Mesodermal cell (in vitro differentiated cells): ENCODE measurements at regions not wholly inside any gene's neighbourhood (a gene's known extent, or its start where the extent isn't known, plus 50 kb on each side); places are given as distances from the start of the nearest gene placed in this dataset.
A peak's percentile ranks its signal among the peaks of the same experiment; 100 is the strongest.

ENCODE experiments used
- H3K27ac ChIP-seq: 2 replicates; pipeline ENCODE4 v1.7.0; 2013; ENCODE audit warnings: mild to moderate bottlenecking, low read depth, low read length, moderate library complexity; ENCODE audit not compliant: severe bottlenecking
- H3K36me3 ChIP-seq: 2 replicates; pipeline ENCODE4 v1.7.1; 2013; ENCODE audit warnings: mild to moderate bottlenecking, low read length, moderate library complexity; ENCODE audit not compliant: control insufficient read depth, insufficient read depth
- H3K4me1 ChIP-seq: one replicate; pipeline ENCODE4 v1.7.1; 2013; ENCODE audit warnings: mild to moderate bottlenecking, low read length; ENCODE audit not compliant: insufficient read depth, control insufficient read depth, poor library complexity, severe bottlenecking
- H3K4me3 ChIP-seq: 2 replicates; pipeline ENCODE4 v1.7.0; 2013; ENCODE audit warnings: low read length, control low read depth, mild to moderate bottlenecking; ENCODE audit not compliant: insufficient read depth, poor library complexity, severe bottlenecking; ENCODE audit errors: extremely low read depth
- H3K9me3 ChIP-seq: 2 replicates; pipeline ENCODE4 v1.7.1; 2013; ENCODE audit warnings: mild to moderate bottlenecking, low read length, moderate library complexity; ENCODE audit not compliant: control insufficient read depth
- WGBS, 2 experiments: methylation state at CpG; one replicate each; pipeline ENCODE4 v1.1.5; 2013; ENCODE audit warnings: missing lambda C conversion rate in 2 of 2; ENCODE audit not compliant: insufficient coverage in 2 of 2; 5-methylcytosine and 5-hydroxymethylcytosine counted together

DNA sequence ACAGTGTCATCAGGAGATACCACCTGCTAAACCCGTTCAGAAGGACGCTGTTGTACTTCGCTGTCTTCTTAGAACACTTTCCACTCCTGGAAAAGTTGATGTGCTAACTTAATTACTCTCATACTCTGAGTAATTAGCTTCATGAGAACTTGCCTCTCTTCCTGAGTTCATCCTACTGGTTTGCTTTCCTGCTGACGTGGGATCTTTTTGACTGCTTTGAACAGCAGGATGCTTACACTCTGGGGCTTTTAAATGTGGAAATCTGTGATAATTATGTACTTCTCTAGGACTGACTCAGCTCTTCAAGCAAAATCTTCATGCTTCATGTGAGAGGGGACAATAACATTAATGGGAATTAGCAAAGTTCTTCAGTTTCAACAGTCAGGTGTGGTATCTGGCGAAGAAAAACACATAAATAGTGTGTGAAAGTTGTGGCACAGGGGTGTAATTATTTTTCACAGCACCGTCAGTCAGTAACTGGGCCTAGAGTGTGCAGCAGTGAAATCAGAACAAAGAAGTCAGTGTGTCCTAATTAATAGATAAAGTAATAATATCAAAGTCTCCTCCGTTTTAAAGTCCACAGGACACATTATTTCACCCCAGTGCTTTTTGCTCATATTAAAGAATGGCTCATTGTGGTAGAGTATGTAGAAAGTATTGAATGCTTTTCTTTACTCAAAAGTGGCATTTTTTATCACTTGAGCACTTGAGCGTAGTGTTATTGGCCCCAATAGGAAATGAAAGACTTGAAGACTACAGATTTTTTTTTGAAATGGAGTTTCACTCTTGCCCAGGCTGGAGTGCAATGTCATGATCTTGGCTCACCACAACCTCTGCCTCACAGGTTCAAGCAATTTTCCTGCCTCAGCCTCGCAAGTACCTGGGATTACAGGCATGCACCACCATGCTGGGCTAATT is 140.9 kb upstream of the DMRT1 start:
- WGBS, 2 experiments: 96 to 98% methylated on average over 5 to 6 of the region's 9 CpGs
- Histone ChIP-seq H3K27ac (no peak overlapping the region), H3K4me1 (peaks cover 37% of the 10 kb centered on the region)

DNA sequence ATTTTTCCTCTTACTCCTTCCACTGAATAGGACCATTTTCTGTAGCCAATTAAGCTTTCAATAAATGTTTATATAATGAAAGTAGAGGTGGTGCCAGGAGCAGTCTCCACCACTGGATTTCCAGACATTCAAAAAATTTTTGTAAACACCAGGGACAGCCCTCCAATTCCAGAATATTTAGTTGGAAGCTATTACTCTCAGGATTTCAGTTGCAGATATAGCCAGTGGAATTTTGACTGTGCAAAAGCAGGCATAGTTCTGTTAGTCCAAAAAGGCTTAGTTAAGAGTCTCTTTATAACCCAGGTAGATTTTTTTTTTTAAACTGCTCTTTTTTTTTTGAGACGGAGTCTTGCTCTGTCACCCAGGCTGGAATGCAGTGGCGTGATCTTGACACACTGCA is 138.1 kb upstream of the DMRT1 start:
- Histone ChIP-seq H3K36me3 (no peaks in the 10 kb centered on the region), H3K27ac (no peak overlapping the region), H3K4me1 (peaks cover 22% of the 10 kb centered on the region), H3K9me3 (no peaks in the 10 kb centered on the region), H3K4me3 (no peak overlapping the region)
- 100% methylated on average over 1 to 2 of the region's 2 CpGs for WGBS, 2 experiments

More for the DNA sequence above, 140.9 kb upstream of the DMRT1 start:
- Histone ChIP-seq H3K9me3 (no peaks in the 10 kb centered on the region), H3K4me3 (no peak overlapping the region), H3K36me3 (no peaks in the 10 kb centered on the region)

DNA sequence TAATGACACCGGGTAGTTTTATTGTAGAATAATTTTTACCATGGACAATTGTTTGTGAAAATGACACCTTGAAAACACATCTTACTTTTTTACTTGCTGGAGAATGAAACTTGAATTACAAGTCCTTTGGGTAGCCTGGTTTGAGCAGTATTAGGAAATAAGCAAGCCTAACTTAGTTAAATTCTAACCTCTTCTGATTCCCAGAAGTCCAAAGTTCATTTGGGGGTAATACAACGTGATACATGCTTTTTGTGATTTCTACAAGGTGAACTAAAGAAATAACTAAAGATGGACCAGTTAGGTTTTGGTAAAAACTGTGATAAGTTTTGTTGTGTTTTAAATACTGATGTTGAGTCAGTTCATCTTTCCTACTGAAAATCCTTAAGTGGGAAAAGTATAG is 135.4 kb upstream of the DMRT1 start:
- peaks cover 24% of the 10 kb centered on the region for H3K4me1 ChIP-seq
- no peaks in the 10 kb centered on the region for H3K9me3 ChIP-seq
- H3K27ac ChIP-seq: peak overlapping the region; percentile 94
- H3K4me3 ChIP-seq: no peak overlapping the region
- H3K36me3 ChIP-seq: peaks cover 4% of the 10 kb centered on the region
- 75 to 83% methylated on average over 1 of the region's 2 CpGs for WGBS, 2 experiments

DNA sequence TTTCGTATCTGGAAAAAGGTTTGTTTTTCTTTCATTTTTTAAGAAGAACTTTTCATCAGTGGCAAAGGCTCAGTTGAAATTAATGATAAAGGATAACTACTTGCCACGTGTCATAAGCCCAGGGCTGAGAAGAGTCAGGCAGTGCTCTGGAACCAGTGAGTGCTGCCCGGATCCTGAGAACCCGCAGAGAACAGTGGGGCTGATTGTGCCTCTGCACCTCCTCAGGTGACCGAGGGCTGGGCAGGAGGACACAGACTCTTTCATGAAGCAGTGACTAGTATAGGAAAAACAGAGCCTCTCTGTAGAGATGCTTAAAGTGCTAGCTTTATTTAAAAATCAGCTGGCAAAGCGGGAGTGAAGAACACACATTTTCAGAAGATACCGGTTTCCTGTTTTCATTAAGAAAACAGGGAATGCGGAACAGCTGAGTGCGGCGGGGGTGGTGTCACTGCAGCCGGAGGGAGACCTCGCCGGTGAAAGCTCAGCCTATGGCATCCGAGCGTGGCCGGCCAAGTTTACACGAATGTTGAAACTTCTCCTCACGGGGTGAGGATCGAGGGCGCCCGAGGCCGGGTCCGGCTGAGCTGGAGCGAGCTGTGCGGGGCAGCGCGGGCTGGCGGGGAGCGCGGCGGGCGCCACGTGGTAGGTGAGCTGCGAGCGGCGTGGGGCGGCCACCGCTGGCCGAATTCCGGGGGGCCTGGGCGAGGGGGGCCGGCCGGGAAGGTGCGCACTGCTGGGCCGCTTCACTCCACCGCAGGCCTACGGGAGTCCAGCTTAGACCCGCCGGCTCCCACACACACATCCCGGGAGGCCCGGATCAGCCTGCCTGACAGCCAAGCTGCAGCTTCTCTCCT is 134.7 kb upstream of the DMRT1 start:
- Histone ChIP-seq H3K9me3 (no peaks in the 10 kb centered on the region), H3K4me3 (peak overlapping the region; percentile 42), H3K4me1 (peaks cover 24% of the 10 kb centered on the region), H3K27ac (peak overlapping the region; percentile 94), H3K36me3 (peaks cover 11% of the 10 kb centered on the region)
- 6 to 11% methylated on average over 28 to 44 of the region's 51 CpGs for WGBS, 2 experiments

DNA sequence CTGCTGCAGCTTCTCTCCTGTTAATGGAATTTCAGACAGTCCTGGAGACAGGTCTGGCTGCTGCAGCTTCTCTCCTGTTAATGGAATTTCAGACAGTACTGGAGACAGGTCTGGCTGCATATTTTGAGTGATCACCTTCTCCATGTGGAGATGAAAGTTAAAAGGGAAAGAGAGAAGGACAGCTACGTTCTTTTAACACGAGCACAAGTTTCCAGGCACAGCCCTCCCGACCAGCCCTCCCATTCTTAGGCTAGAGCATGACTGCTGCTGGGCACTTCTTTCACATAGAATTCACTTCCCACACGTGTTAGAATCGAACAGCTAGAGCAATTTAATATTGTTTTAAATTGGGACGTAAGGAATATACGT is 133.3 kb upstream of the DMRT1 start:
- WGBS, 2 experiments: 20% methylated on average over 1 of the region's 7 CpGs; no CpG with 5 or more reads in 1 of the 2 experiments
- H3K4me3 ChIP-seq: no peak overlapping the region
- H3K4me1 ChIP-seq: peaks cover 24% of the 10 kb centered on the region
- peak overlapping the region; percentile 86 for H3K27ac ChIP-seq
- no peaks in the 10 kb centered on the region for H3K9me3 ChIP-seq
- H3K36me3 ChIP-seq: peaks cover 19% of the 10 kb centered on the region

DNA sequence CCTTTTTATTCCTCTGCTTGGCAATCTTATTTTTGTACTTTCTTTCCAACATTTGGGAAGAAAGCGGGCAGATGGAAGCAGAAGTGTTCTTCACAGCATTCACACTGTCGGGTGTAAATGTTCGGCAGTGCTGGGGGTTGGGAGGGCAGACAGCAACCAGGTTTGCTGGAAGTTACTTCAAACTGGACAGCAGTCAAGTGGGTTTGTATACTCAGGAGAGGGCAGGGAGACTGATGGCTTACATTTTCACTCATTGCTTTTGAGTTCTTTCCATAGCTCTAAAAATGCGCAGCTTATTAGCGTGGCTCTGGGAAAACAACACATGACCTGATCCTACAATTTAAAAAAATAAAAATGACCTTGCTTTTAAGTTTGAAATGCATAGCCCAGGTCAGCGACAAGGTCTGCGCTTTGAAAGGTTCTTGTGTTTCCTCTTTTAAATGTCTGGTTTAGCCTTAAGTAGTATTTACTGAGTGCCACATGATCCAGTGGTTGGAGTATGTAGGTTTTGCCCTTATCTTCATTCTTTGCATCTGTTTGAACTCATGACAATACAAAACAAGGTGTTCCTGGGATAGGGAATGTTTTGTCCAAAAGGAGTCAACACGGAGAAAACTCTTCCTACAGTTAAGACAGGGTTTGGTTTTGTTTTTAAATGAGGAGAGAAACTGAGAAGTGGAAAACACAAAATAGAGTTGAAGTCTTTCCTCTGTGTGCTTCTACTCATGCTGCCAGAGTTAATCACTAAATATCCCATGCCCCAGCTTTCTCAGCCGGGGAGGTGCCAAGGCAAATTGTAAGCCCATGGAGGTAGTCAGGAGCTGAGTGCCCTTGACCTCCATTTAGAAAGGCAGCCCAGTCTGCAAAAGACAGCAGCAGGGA is 132.7 kb upstream of the DMRT1 start:
- H3K4me3 ChIP-seq: no peak overlapping the region
- H3K27ac ChIP-seq: peak overlapping the region; percentile 86
- peaks cover 24% of the 10 kb centered on the region for H3K4me1 ChIP-seq
- WGBS, 2 experiments: 75 to 76% methylated on average over 5 to 9 of the region's 9 CpGs
- no peaks in the 10 kb centered on the region for H3K9me3 ChIP-seq
- peaks cover 19% of the 10 kb centered on the region for H3K36me3 ChIP-seq

DNA sequence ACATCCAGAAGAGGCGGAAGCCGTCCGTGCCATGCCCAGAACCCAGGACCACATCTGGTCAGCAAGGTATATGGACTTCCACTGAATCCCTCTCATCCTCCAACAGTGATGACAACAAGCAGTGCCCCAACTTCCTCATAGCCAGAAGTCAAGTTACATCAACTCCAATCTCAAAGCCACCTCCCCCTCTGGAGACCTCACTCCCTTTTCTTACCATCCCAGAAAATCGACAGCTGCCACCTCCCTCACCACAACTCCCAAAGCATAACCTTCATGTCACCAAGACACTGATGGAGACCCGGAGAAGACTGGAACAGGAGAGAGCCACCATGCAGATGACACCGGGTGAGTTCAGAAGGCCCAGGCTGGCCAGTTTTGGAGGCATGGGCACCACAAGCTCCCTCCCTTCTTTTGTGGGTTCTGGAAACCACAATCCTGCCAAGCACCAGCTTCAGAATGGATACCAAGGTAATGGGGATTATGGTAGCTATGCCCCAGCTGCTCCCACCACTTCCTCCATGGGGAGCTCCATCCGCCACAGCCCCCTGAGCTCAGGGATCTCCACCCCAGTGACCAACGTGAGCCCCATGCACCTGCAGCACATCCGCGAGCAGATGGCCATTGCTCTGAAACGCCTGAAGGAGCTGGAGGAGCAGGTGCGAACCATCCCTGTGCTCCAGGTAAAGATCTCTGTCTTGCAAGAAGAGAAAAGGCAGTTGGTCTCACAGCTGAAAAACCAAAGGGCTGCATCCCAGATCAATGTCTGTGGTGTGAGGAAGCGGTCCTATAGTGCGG is 130.3 kb upstream of the DMRT1 start:
- H3K9me3 ChIP-seq: no peaks in the 10 kb centered on the region
- no peak overlapping the region for H3K4me3 ChIP-seq
- no peak overlapping the region for H3K27ac ChIP-seq
- peaks cover 19% of the 10 kb centered on the region for H3K36me3 ChIP-seq
- 97 to 98% methylated on average over 13 of the region's 14 CpGs for WGBS, 2 experiments
- peaks cover 24% of the 10 kb centered on the region for H3K4me1 ChIP-seq

DNA sequence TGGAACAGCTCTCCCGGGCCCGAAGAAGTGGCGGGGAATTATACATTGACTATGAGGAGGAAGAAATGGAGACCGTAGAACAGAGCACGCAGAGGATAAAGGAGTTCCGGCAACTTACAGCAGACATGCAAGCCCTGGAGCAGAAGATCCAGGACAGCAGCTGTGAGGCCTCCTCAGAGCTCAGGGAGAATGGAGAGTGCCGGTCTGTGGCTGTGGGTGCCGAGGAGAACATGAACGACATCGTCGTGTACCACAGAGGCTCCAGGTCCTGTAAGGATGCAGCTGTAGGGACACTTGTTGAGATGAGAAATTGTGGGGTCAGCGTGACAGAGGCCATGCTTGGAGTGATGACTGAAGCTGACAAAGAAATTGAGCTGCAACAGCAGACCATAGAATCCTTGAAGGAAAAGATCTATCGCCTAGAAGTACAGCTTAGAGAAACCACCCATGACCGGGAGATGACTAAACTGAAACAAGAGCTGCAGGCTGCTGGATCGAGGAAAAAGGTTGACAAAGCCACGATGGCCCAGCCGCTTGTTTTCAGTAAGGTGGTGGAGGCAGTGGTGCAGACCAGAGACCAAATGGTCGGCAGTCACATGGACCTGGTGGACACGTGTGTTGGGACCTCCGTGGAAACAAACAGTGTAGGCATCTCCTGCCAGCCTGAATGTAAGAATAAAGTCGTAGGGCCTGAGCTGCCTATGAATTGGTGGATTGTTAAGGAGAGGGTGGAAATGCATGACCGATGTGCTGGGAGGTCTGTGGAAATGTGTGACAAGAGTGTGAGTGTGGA is 129.5 kb upstream of the DMRT1 start:
- Histone ChIP-seq H3K27ac (no peak overlapping the region), H3K4me3 (no peak overlapping the region), H3K36me3 (peaks cover 19% of the 10 kb centered on the region), H3K4me1 (peaks cover 18% of the 10 kb centered on the region), H3K9me3 (no peaks in the 10 kb centered on the region)
- 93 to 95% methylated on average over 22 of the region's 22 CpGs for WGBS, 2 experiments

DNA sequence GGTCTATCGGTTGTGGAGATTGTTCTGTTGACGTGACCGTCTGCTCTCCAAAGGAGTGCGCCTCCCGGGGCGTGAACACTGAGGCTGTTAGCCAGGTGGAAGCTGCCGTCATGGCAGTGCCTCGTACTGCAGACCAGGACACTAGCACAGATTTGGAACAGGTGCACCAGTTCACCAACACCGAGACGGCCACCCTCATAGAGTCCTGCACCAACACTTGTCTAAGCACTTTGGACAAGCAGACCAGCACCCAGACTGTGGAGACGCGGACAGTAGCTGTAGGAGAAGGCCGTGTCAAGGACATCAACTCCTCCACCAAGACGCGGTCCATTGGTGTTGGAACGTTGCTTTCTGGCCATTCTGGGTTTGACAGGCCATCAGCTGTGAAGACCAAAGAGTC is 128.9 kb upstream of the DMRT1 start:
- 97 to 99% methylated on average over 16 of the region's 16 CpGs for WGBS, 2 experiments
- H3K36me3 ChIP-seq: peaks cover 19% of the 10 kb centered on the region
- H3K4me3 ChIP-seq: no peak overlapping the region
- no peaks in the 10 kb centered on the region for H3K9me3 ChIP-seq
- H3K27ac ChIP-seq: no peak overlapping the region
- peaks cover 17% of the 10 kb centered on the region for H3K4me1 ChIP-seq
